ENCODE measurements at regions not wholly inside any gene's neighbourhood (a gene's known extent, or its start where the extent isn't known, plus 50 kb on each side); places are given as distances from the start of the nearest gene placed in this dataset.

DNA sequence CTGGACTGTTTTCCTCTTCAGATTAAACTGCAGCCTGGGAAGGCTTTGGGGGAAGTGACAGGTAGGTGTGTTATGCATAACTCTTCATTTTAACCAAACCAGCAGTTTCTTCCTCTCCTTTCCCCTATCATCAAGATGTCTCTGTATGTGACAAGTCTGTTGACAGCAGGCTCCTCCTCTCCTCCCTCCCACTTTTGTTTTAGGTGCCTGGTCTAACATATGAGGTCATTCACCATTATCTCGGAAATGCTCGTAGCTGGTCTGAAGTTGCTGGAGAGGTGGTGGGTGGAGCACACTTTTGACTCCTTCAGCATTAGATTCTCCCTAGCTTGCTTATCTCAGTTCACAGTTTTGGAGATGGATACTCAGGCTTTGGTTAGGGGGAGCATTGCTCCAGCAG is 571.0 kb upstream of the EEF2KMT start:
- no peaks in the 10 kb centered on the region for H3K4me1 ChIP-seq (ENCODE audit: control insufficient read depth, extremely low read depth, insufficient read depth, low read length)
- H3K27ac ChIP-seq (ENCODE audit: insufficient read depth, low read depth, low read length) = no peak overlapping the region
- no peak overlapping the region for H2AFZ ChIP-seq (ENCODE audit: low read depth, low read length)
- H3K4me2 ChIP-seq (ENCODE audit: insufficient read depth, low read length) = no peak overlapping the region
- H3K79me2 ChIP-seq (ENCODE audit: control insufficient read depth, insufficient read depth, low read length) = no peaks in the 10 kb centered on the region
- no peaks in the 10 kb centered on the region for H3K27me3 ChIP-seq (ENCODE audit: control insufficient read depth in 2 of 2, insufficient read depth in 2 of 2, low read length in 2 of 2)
- H3K36me3 ChIP-seq (ENCODE audit: control insufficient read depth in 2 of 2, extremely low read depth in 1 of 2, insufficient read depth in 2 of 2, low read length in 2 of 2) = no peaks in the 10 kb centered on the region
- intact Hi-C loops (cut with micrococcal nuclease) = no loop called here
- peaks cover 3% of the 10 kb centered on the region for H3K9me3 ChIP-seq (replicated peaks; ENCODE audit: control insufficient read depth, insufficient read depth, low read length)
- no peaks in the 10 kb centered on the region for H4K20me1 ChIP-seq (replicated peaks; ENCODE audit: control insufficient read depth, extremely low read depth, insufficient read depth, low read length)
- POLR2A ChIA-PET = no interaction called here
- H3K4me3 ChIP-seq (replicated peaks in 1 of 3; ENCODE audit: insufficient read depth in 1 of 3, low read depth in 1 of 3, low read length in 3 of 3) = no peak overlapping the region
- FAIRE-seq (no peak), DNase-seq (ENCODE audit: low read depth, low spot score) (no peak)
- H3K9me1 ChIP-seq (replicated peaks; ENCODE audit: control insufficient read depth, extremely low read depth, insufficient read depth, low read length) = no peaks in the 10 kb centered on the region
- H3K9ac ChIP-seq (replicated peaks; ENCODE audit: extremely low read depth, insufficient read depth, low read length) = no peak overlapping the region
- dilution Hi-C loops (cut with MboI; ENCODE audit: extremely low pct_ligation_motif_present, low sequenced_read_pairs) = no loop called here
- TF ChIP-seq POLR2A (IDR thresholded peaks at IDR 0.05; ENCODE audit: low read depth, low read length) (no peak), EZH2 (IDR thresholded peaks at IDR 0.05; ENCODE audit: borderline replicate concordance, low read depth, low read length, severe bottlenecking) (no peak), JUN (IDR thresholded peaks at IDR 0.05; ENCODE audit: borderline replicate concordance, insufficient read depth, insufficient read length, low read depth) (no peak), POLR2AphosphoS5 (IDR thresholded peaks at IDR 0.05; ENCODE audit: insufficient read depth, low read depth, low read length) (no peak), MYC (IDR thresholded peaks at IDR 0.05; ENCODE audit: low read depth, low read length) (no peak), FOS (IDR thresholded peaks at IDR 0.05; ENCODE audit: borderline replicate concordance, insufficient read depth, low read length) (no peak), GATA2 (IDR thresholded peaks at IDR 0.05; ENCODE audit: insufficient read depth, insufficient read length, low read depth, low read length) (no peak)
- TF ChIP-seq, protein P1, sequence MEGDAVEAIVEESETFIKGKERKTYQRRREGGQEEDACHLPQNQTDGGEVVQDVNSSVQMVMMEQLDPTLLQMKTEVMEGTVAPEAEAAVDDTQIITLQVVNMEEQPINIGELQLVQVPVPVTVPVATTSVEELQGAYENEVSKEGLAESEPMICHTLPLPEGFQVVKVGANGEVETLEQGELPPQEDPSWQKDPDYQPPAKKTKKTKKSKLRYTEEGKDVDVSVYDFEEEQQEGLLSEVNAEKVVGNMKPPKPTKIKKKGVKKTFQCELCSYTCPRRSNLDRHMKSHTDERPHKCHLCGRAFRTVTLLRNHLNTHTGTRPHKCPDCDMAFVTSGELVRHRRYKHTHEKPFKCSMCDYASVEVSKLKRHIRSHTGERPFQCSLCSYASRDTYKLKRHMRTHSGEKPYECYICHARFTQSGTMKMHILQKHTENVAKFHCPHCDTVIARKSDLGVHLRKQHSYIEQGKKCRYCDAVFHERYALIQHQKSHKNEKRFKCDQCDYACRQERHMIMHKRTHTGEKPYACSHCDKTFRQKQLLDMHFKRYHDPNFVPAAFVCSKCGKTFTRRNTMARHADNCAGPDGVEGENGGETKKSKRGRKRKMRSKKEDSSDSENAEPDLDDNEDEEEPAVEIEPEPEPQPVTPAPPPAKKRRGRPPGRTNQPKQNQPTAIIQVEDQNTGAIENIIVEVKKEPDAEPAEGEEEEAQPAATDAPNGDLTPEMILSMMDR (IDR thresholded peaks at IDR 0.05; ENCODE audit: extremely low read depth in 1 of 2, insufficient read depth in 1 of 2, low read depth in 1 of 2, low read length in 2 of 2) = no peak
- TF ChIP-seq, protein P2, sequence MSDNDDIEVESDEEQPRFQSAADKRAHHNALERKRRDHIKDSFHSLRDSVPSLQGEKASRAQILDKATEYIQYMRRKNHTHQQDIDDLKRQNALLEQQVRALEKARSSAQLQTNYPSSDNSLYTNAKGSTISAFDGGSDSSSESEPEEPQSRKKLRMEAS (IDR thresholded peaks at IDR 0.05; ENCODE audit: insufficient read depth, insufficient read length) = no peak
- CTCF ChIA-PET = no interaction called here
- no TSS peak for BruUV-seq (replicated peaks)
